Liver (tissue), 8 donors: ENCODE measurements at regions not wholly inside any gene's neighbourhood (a gene's known extent, or its start where the extent isn't known, plus 50 kb on each side); places are given as distances from the start of the nearest gene placed in this dataset.

Experiments used
- DNase-seq: peaks from one replicate; pipeline ENCODE4 v3.0.0-alpha.2; 2017; ENCODE audit warnings: low spot score
- H3K27ac ChIP-seq, 2 donors: one replicate each; pipeline ENCODE4 v1.7.0; 2013; ENCODE audit warnings: inconsistent platforms in 2 of 2, low read length in 2 of 2, control low read depth in 1 of 2, low read depth in 1 of 2, mild to moderate bottlenecking in 1 of 2
- H3K27me3 ChIP-seq, 4 donors: one replicate each; pipeline versions ENCODE4 v1.6.1 to v1.7.0; 2013; ENCODE audit warnings: low read length in 3 of 4, inconsistent platforms in 1 of 4, mild to moderate bottlenecking in 1 of 4, moderate library complexity in 1 of 4; ENCODE audit not compliant: control insufficient read depth in 4 of 4, insufficient read depth in 4 of 4
- H3K36me3 ChIP-seq, 4 donors: one replicate each; pipeline versions ENCODE4 v1.6.1 to v1.7.0; 2013; ENCODE audit warnings: low read length in 3 of 4, mild to moderate bottlenecking in 3 of 4, low read depth in 1 of 4, moderate library complexity in 1 of 4; ENCODE audit not compliant: control insufficient read depth in 4 of 4, insufficient read depth in 3 of 4
- H3K4me1 ChIP-seq, 4 donors: one replicate each; pipeline versions ENCODE4 v1.6.1 to v1.7.0; 2013; ENCODE audit warnings: low read length in 3 of 4, mild to moderate bottlenecking in 3 of 4, moderate library complexity in 1 of 4; ENCODE audit not compliant: control insufficient read depth in 4 of 4, insufficient read depth in 4 of 4
- H3K4me3 ChIP-seq, 3 donors: one replicate each; pipeline versions ENCODE4 v1.6.1 to v1.7.0; 2013; ENCODE audit warnings: low read length in 3 of 3, control low read depth in 1 of 3, low read depth in 1 of 3, mild to moderate bottlenecking in 1 of 3
- H3K9ac ChIP-seq, 2 donors: one replicate each; pipeline ENCODE4 v1.7.0; 2013; ENCODE audit warnings: low read length in 2 of 2, mild to moderate bottlenecking in 2 of 2, moderate library complexity in 2 of 2, control low read depth in 1 of 2, low read depth in 1 of 2
- H3K9me3 ChIP-seq, 4 donors: one replicate each; pipeline versions ENCODE4 v1.6.1 to v1.7.0; 2013; ENCODE audit warnings: low read length in 3 of 4; ENCODE audit not compliant: control insufficient read depth in 4 of 4
- EGR1 ChIP-seq, 2 donors: IDR thresholded peaks; 2 replicates each; pipeline ENCODE4 v1.6.1; 2016 to 2018; ENCODE audit warnings: antibody characterized with exemption in 2 of 2, low read depth in 2 of 2
- FOXA1 ChIP-seq: IDR thresholded peaks from 2 replicates; pipeline ENCODE4 v1.6.1; 2016; ENCODE audit warnings: antibody characterized with exemption
- FOXA2 ChIP-seq: IDR thresholded peaks from 2 replicates; pipeline ENCODE4 v1.6.1; 2016; ENCODE audit warnings: antibody characterized with exemption
- GABPA ChIP-seq, 2 donors: IDR thresholded peaks in 1 of 2; conservative IDR thresholded peaks in 1 of 2; 2 replicates each; pipeline ENCODE4 v1.6.1; 2016; ENCODE audit warnings: antibody characterized with exemption in 2 of 2, mild to moderate bottlenecking in 1 of 2, moderate library complexity in 1 of 2
- HNF4A ChIP-seq, 2 donors: conservative IDR thresholded peaks; 2 replicates each; pipeline ENCODE4 v1.6.1; 2016; ENCODE audit warnings: antibody characterized with exemption in 2 of 2, mild to moderate bottlenecking in 2 of 2
- HNF4G ChIP-seq: IDR thresholded peaks from 2 replicates; pipeline ENCODE4 v1.6.1; 2016; ENCODE audit warnings: antibody characterized with exemption
- JUND ChIP-seq, 2 donors: IDR thresholded peaks; 2 replicates each; pipeline ENCODE4 v1.6.1; 2016; ENCODE audit warnings: antibody characterized with exemption in 2 of 2
- NR2F2 ChIP-seq: IDR thresholded peaks from 2 replicates; pipeline ENCODE4 v1.6.1; 2016; ENCODE audit warnings: antibody characterized with exemption
- RAD21 ChIP-seq, 2 donors: IDR thresholded peaks; 2 replicates each; pipeline ENCODE4 v1.6.1; 2016; ENCODE audit warnings: antibody characterized with exemption in 2 of 2, mild to moderate bottlenecking in 2 of 2
- RXRA ChIP-seq, 2 donors: IDR thresholded peaks; 2 replicates each; pipeline ENCODE4 v1.6.1; 2017 to 2018; ENCODE audit warnings: antibody characterized with exemption in 2 of 2, mild to moderate bottlenecking in 1 of 2
- SP1 ChIP-seq: IDR thresholded peaks from 2 replicates; pipeline ENCODE4 v1.6.1; 2018; ENCODE audit warnings: antibody characterized with exemption, mild to moderate bottlenecking
- TAF1 ChIP-seq: conservative IDR thresholded peaks from 2 replicates; pipeline ENCODE4 v1.6.1; 2016; ENCODE audit warnings: antibody characterized with exemption, mild to moderate bottlenecking
- YY1 ChIP-seq: IDR thresholded peaks from 2 replicates; pipeline ENCODE4 v1.6.1; 2016; ENCODE audit warnings: antibody characterized with exemption, mild to moderate bottlenecking
- WGBS: extraction: QIAGEN DNeasy Blood & Tissue Kit; methylation state at CpG from one replicate; pipeline ENCODE4 v1.1.7; 2013; 5-methylcytosine and 5-hydroxymethylcytosine counted together
- TF ChIP-seq, protein P1 (sequence below): IDR thresholded peaks from 2 replicates; pipeline ENCODE4 v1.6.1; 2016; ENCODE audit warnings: antibody characterized with exemption
- TF ChIP-seq, protein P2 (sequence below): fragments of 150-350 bp; IDR thresholded peaks from 2 replicates; pipeline ENCODE4 v1.5.1; 2017; ENCODE audit warnings: improper control_type of control experiment, low read depth, low read length; ENCODE audit not compliant: missing input control
- TF ChIP-seq, protein P3 (sequence below): IDR thresholded peaks from 2 replicates; pipeline ENCODE4 v1.6.1; 2016; ENCODE audit warnings: antibody characterized with exemption
- TF ChIP-seq, protein P4 (sequence below): IDR thresholded peaks from 2 replicates; pipeline ENCODE4 v1.6.1; 2016; ENCODE audit warnings: antibody characterized with exemption, mild to moderate bottlenecking
- TF ChIP-seq, protein P5 (sequence below): IDR thresholded peaks from 2 replicates; pipeline ENCODE4 v1.6.1; 2016; ENCODE audit warnings: antibody characterized with exemption
- donor health status: healthy.
- donor health status: healthy.
- donor health status: healthy.
- donor health status: healthy.
- donor health status: healthy.

DNA sequence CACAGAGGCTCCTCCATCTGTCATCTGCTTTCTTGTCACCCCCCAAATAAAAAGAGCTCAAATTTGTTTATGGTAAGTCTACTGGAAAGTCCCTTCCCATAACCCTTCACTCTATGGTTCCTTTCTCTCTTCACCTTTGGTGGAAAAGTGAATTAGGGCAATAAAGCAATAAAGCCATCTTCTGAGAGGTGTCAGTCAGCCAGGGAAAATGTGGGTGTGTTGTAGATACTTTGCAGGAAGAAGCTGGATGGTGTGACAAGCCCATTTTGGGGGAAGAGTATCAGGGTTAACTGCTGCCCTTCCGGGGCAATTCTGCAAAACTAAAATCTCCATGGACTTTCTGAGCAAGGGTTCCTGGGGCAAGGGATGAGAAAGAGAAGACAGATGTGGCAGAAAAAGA lies 197.9 kb downstream of the SH3BP4 start:
- Histone ChIP-seq H3K9ac (no peak overlapping the region), H3K4me3 (no peak overlapping the region), H3K9me3 (no peaks in the 10 kb centered on the region), H3K36me3 (no peaks in the 10 kb centered on the region), H3K4me1 (no peaks in the 10 kb centered on the region), H3K27me3 (peaks cover 0 to 14% (median 0%) of the 10 kb centered on the region in 4 donors), H3K27ac (no peak overlapping the region)
- no peak for TF ChIP-seq NR2F2
- TF ChIP-seq HNF4G, result no peak
- no peak for TF ChIP-seq RXRA (IDR thresholded peaks at IDR 0.05)
- TF ChIP-seq RAD21 (IDR thresholded peaks at IDR 0.05), result no peak
- TF ChIP-seq, protein P1, sequence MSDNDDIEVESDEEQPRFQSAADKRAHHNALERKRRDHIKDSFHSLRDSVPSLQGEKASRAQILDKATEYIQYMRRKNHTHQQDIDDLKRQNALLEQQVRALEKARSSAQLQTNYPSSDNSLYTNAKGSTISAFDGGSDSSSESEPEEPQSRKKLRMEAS, result no peak
- TF ChIP-seq GABPA (IDR thresholded peaks at IDR 0.05 in 1 of 2, conservative IDR thresholded peaks at IDR 0.05 in 1 of 2), result no peak
- no peak for TF ChIP-seq EGR1 (IDR thresholded peaks at IDR 0.05; ENCODE audit: low read depth in 2 of 2)
- DNase-seq, result no peak
- 76% methylated on average over 1 of the region's 1 CpG for WGBS

DNA sequence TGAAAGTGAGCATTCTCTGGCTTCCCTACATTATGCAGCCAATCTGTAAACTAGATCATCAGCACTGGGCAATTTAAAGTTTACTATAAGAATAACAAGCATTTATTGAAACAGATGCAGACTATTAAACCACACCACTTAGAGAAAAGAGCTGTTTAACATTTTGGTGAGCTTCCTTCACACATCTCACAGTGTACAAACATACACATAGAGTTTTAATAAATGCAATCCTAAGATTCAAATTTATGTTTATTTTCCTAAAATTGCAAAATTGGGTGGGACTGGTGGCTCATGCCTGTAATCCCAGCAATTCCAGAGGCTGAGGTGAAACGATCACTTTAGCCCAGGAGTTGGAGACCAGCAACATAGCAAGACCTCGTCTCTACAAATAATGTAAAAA lies 199.3 kb downstream of the SH3BP4 start:
- TF ChIP-seq, protein P1, result no peak
- TF ChIP-seq GABPA (IDR thresholded peaks at IDR 0.05 in 1 of 2, conservative IDR thresholded peaks at IDR 0.05 in 1 of 2) (no peak), JUND (IDR thresholded peaks at IDR 0.05) (no peak), EGR1 (IDR thresholded peaks at IDR 0.05; ENCODE audit: low read depth in 2 of 2) (no peak), RXRA (IDR thresholded peaks at IDR 0.05) (no peak), SP1 (no peak), FOXA1 (no peak), HNF4G (no peak), HNF4A (conservative IDR thresholded peaks at IDR 0.05) (no peak), FOXA2 (no peak), YY1 (no peak), TAF1 (no peak)
- TF ChIP-seq, protein P2, sequence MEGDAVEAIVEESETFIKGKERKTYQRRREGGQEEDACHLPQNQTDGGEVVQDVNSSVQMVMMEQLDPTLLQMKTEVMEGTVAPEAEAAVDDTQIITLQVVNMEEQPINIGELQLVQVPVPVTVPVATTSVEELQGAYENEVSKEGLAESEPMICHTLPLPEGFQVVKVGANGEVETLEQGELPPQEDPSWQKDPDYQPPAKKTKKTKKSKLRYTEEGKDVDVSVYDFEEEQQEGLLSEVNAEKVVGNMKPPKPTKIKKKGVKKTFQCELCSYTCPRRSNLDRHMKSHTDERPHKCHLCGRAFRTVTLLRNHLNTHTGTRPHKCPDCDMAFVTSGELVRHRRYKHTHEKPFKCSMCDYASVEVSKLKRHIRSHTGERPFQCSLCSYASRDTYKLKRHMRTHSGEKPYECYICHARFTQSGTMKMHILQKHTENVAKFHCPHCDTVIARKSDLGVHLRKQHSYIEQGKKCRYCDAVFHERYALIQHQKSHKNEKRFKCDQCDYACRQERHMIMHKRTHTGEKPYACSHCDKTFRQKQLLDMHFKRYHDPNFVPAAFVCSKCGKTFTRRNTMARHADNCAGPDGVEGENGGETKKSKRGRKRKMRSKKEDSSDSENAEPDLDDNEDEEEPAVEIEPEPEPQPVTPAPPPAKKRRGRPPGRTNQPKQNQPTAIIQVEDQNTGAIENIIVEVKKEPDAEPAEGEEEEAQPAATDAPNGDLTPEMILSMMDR, result no peak
- TF ChIP-seq, protein P3, sequence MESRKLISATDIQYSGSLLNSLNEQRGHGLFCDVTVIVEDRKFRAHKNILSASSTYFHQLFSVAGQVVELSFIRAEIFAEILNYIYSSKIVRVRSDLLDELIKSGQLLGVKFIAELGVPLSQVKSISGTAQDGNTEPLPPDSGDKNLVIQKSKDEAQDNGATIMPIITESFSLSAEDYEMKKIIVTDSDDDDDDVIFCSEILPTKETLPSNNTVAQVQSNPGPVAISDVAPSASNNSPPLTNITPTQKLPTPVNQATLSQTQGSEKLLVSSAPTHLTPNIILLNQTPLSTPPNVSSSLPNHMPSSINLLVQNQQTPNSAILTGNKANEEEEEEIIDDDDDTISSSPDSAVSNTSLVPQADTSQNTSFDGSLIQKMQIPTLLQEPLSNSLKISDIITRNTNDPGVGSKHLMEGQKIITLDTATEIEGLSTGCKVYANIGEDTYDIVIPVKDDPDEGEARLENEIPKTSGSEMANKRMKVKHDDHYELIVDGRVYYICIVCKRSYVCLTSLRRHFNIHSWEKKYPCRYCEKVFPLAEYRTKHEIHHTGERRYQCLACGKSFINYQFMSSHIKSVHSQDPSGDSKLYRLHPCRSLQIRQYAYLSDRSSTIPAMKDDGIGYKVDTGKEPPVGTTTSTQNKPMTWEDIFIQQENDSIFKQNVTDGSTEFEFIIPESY, result no peak
- TF ChIP-seq, protein P4, sequence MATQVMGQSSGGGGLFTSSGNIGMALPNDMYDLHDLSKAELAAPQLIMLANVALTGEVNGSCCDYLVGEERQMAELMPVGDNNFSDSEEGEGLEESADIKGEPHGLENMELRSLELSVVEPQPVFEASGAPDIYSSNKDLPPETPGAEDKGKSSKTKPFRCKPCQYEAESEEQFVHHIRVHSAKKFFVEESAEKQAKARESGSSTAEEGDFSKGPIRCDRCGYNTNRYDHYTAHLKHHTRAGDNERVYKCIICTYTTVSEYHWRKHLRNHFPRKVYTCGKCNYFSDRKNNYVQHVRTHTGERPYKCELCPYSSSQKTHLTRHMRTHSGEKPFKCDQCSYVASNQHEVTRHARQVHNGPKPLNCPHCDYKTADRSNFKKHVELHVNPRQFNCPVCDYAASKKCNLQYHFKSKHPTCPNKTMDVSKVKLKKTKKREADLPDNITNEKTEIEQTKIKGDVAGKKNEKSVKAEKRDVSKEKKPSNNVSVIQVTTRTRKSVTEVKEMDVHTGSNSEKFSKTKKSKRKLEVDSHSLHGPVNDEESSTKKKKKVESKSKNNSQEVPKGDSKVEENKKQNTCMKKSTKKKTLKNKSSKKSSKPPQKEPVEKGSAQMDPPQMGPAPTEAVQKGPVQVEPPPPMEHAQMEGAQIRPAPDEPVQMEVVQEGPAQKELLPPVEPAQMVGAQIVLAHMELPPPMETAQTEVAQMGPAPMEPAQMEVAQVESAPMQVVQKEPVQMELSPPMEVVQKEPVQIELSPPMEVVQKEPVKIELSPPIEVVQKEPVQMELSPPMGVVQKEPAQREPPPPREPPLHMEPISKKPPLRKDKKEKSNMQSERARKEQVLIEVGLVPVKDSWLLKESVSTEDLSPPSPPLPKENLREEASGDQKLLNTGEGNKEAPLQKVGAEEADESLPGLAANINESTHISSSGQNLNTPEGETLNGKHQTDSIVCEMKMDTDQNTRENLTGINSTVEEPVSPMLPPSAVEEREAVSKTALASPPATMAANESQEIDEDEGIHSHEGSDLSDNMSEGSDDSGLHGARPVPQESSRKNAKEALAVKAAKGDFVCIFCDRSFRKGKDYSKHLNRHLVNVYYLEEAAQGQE, result no peak
- TF ChIP-seq, protein P5, sequence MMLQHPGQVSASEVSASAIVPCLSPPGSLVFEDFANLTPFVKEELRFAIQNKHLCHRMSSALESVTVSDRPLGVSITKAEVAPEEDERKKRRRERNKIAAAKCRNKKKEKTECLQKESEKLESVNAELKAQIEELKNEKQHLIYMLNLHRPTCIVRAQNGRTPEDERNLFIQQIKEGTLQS, result no peak
- Histone ChIP-seq H3K4me1 (no peaks in the 10 kb centered on the region), H3K27me3 (peaks cover 0 to 14% (median 0%) of the 10 kb centered on the region in 4 donors), H3K9me3 (no peaks in the 10 kb centered on the region), H3K9ac (no peak overlapping the region), H3K27ac (no peak overlapping the region), H3K4me3 (no peak overlapping the region), H3K36me3 (no peaks in the 10 kb centered on the region)
- DNase-seq, result no peak
- WGBS, result 81% methylated on average over 2 of the region's 2 CpGs
